HG03066 (cell line): ENCODE measurements at regions not wholly inside any gene's neighbourhood (a gene's known extent, or its start where the extent isn't known, plus 50 kb on each side); places are given as distances from the start of the nearest gene placed in this dataset.

ENCODE experiments used
- ATAC-seq: cut with Tn5 transposase; IDR thresholded peaks from one replicate; pipeline ENCODE4 v1.9.1; 2021; ENCODE audit warnings: low read depth; ENCODE audit not compliant: unreplicated experiment

DNA sequence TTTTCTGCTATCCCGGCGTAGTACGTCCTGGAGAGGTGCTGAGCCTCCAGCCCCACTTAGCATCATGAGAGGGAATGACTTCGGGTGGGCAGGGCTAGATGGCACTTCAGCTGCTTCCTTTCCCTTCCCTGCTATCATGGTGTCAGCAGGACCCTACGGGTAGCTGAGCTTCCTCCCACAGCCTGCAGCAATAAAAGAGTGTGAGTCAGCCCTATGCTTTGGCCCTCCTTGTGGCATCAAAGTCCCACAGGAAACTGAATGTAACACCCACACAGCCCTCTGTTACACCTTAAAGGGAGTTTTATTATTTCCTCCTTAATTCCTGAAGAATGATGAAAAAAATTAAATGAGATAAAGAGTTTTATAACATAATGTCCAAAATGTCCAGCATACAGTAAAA is 458.1 kb downstream of the RPS24 start:
- ATAC-seq, result no peak

DNA sequence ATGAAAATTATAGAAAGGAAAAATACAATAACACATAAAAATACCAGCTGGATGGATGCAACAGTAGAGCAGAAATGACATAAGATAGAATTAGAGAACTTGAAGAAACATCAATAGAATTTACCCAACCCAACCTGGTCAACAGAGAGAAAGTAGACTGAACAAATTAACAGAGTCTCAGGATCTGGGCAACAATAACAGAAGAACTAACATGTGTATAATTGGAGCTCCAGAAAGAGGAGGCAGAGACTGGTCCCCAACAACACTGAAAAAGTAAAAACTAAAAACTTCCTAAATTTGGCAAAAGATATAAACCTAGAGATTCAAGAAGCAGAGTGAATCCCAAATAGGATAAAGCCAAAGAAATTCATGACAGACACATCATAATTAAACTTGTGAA is 458.8 kb downstream of the RPS24 start:
- ATAC-seq, result no peak

DNA sequence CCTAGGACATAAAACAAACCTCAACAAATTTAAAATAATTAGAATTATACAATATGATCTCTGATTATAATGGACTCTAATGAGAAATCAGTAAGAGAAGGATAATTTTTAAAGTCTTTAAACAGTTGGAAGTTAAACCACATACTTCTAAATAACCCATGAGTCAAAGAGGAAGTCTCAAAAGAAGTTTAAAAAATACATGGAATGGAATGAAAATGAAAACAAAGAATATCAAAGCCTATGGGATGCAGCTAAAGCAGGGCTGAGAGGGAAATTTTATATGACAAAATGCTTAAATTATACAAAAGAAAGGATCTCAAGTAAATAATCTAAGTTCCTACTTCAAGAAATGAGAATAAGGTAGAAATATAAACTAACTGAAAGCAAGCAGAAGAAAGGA is 460.5 kb downstream of the RPS24 start:
- no peak for ATAC-seq

DNA sequence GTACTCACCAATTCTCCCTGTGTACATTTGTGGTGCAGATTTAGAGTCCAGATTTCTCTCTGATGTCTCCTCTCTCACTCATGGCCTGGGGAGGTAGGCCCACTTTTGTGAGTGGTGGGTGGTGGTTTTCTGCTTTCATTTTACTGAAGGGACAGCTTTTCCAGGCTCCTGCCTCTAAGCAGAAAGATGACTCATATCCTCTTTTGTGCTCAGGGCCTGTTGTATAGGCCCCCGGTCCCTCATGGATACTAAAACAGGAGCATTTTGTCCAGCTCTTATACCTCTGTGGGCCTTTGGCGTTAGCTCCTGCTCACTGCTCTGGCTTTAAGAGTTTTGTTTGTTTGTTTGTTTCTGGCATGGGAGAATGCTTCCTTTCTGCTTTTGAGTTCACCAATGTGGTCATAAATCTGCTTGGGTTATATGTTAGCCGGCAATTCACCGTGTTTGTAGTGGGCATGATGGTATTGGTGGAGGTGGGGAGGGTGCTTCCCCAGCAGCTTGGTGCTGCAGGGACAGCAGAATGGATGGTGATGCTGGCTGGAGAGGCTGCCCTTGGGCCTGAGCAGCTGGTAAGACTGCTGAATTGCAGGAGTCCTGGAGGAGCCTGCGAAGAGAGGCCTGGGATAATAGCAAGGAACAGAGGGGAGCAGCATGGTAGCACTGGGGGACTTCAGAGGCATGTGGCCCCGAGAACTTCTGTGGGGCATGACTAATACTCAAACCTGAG is 468.7 kb downstream of the RPS24 start:
- ATAC-seq, result no peak

DNA sequence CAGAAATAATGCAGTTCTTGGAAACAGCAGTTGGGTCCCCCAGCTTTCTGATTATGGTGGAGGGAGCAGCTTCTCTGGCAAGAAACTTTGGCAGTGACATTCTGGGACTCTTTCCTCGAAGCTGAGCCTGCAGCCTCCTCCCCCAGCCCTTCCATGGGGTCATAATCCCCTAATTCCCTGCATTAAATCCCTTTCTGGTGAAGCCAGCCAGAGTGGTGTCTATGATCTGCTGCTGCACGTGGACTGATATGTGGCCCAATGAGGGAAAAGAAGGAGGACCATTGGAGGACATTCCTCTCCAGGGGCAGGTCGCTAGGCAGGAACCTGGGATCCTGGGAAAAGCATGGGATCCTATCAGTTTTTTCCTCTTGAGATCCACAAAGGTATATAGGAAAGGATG is 470.5 kb downstream of the RPS24 start:
- no peak for ATAC-seq

DNA sequence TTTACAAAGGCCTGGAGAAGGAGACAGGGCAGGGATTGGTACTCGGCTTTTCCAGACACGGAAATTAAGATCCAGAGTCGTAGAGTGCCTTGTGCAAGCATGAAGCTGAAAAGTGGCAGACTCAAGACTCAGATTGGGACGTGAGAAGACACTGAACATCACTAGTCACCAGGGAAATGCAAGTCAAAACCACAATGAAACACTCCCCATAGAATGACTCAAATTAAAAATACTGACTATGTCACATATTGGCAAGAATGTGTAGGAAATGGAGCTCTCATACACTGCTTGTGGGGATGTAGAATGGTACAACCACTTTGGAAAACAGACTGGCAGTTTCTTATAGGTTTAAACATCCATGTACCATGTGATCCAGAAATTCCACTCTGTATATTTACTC is 472.0 kb downstream of the RPS24 start:
- ATAC-seq, result no peak

DNA sequence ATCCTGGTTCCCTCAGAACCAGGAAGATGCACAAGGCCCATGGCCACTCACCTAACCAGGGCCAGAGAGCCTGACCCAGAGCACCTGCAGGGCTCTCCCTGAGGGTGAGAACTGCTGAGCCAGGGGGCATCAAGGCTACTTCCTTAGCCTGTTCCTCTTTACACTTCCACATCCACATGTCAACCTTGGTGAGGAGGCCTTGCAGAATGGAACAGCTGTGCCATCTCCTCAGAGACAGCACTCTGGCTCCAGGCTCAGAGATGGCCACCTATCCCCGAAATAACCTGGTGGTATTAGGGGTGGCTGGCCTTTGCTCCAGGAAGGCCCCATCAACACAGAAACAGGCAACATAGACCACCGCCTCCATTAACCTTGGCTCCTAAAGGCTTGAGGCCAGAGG is 473.0 kb downstream of the RPS24 start:
- ATAC-seq, result no peak

DNA sequence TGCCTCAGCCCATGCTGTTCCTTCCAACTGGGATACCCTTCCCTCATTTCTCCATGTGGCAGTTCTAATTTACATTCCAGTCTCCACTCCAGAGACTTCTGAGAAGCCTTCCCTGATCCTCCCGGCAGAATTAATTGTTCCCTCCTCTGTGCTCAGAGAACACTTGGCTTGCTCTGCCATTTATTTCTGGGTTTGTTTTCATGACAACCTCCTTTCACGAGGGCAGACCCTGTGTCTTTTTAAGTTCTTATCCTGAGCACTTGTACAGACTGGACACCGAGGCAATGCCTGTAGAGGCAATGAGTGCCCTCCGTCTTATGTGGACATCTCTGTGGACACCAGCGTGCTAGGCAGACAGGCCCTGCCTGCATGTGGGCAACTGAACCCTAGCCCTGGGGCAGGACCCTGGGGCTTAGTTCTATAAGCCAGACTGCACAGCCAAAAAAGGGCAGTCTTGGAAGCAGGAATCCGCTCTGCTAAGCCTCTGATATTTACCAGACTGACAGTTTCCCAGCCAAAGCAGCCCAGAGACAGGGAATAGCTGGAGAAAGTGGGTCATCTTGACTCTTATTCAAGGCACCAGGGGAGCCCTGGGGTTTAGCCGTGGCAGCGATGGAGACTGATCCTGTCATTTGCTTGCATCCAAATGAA is 474.0 kb downstream of the RPS24 start:
- no peak for ATAC-seq

DNA sequence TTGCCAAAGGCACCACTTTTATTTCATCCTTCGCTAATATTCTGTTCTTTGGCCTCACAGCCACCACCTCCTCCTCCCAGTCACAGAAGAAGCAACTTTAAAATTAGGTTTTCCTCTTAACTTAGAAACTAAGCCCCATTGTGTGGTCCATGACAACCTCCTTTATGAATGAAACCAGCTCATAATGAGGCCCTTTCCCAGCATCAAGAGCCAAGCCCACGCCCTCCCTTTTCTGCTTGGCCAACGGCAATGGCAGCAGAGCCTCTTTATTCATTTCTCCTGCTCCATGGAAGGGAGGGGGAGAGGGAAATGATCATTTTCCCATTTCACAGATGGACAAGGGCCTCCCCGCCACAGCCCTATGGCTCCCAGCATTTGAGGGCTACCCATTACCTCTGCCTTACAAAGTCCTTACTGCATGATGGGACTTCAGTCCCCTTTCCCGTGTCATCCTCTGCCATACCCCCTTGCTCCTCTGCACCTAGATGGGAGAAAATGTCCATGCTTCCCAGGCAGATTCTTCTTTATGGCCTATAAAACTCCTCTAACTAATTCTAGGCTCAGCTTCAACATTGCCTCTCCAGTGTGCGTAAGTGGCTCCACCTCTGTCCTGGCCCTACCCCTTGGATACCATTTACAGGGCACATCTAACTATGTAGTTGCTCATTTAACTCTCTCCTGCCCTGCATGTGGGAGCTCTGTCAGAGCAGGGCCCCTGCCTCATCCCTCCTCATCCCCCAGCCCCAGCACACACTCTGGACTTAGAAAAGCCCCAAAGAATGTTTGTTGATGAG is 475.5 kb downstream of the RPS24 start:
- ATAC-seq, result no peak

DNA sequence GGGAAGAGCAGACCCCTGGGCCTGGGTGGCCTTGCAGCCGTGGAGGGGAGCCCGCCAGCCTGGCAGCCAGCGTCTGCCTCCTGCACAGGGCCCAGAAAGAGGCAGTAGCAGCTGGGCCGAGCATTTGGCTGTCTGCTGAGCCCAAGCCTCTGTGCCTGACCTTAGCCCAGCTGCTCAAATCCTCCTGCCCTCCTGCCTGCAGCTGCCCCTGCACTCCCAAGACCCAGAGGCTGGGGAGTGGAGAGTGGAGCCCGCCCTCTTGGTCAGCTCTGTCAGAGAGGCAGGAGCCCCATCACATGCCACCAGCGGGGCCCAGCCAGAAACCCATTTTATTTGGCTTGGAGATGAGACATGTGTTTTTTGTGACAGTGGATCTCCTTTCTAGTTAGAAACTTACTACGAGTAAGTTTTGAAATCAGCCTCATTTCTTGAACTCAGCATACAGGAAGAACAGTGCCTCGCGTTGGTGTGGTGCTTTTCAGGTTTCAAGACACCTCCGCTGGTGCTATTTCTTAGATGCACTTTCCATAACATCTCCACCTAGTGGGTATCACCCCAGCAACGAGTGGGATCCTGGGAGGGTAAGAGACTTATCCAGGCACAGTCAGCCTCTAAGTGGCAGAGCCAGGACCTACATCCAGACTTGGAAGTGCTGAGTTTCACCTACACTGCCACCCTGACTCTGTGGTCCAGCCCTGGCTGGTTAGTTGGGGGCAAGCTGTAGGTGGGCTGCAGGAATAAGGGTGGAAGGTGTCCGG is 477.1 kb downstream of the RPS24 start:
- no peak for ATAC-seq

DNA sequence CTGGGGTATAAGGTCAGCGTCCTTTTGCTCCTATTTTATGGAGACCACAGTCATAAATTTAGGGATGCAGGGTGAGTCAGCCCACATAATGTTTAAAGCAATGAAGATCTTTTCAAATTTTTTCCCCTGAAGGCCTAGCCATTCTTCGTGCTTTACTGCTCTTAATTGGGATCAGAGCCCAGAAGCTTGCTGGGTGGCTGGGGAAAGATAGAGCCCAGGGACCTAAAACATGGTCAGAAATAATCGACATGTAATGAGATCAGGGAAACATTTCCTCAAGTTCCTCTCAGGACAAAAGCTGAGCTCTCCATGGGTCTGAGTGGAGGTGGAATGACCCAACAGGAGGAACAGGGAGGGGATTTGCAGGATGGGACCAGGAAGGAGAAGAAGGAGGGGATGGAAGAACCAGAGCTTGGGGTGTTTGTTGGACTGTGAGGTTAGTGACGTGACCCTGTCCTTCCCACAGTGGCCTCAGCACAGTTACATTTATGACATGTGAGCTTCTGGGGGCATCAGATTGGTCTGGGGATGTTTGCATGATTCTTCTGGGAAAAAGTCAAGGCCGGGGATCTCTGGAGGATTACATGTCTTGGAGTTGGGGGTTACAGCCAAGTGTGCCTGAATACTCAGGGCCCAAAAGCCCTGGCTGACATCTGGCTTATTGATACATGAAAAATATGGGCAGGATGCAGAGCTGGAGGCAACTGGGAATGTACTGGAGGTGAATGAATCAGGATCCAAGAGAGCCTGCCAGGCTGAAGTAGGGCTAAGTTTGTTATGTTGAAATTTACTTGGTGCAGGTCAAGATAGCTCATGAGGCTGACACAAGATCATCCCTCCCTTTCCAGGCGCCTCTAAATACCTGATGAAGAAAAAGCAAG is 477.9 kb downstream of the RPS24 start:
- no peak for ATAC-seq

DNA sequence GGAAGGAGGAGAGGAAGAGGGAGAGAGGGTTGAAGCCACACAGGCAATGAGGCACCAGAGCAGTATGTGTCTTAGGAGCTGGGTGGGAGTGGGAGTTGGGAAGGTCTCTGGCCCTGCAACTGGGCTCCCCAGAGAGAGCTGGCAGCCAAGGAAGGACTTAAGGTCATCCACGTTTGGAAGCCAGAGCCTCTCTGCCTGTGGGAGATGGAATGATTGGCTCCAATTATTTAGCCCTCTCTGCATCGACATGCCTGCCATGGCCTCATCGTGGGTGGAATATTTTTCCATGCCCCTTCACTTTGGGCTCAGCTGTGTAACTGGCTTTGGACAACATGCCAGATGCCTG is 478.5 kb downstream of the RPS24 start:
- no peak for ATAC-seq

DNA sequence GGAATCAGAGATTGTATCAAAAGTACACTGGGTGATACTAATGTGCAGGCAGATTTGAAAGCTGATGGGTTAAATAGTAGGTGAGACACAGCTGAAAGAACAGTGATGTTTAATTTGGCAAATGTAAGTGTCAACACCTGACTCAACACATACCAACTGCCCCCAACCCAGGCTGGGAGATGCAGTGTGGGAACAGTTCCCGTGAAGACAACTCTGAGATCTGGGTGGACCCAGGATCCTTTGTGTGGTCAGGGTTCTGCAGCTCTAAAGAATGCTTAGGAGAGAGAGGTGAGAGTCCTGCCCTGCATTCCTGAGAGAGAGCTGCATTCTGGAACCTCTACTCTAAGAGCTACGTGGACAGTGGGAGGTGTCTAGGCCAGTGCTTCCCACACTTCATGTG is 479.7 kb downstream of the RPS24 start:
- no peak for ATAC-seq

DNA sequence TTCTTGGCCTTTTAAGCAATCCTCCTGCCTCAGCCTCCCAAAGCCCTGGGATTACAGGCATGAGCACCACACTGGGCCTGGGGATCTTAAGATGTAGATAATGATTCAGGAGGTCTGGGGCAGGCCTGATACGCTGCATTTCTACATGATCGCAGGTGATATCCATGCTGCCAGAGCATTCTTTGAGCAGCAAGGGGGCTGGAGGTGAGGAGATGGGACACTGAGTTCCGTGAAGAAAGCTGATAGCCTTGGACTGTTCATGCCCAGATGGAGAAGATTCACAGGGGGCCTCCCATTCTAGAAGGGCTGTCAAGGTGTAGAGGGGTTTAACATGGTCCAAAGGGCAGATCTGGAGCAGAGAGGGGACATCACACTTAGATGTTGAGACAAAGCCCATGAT is 480.3 kb downstream of the RPS24 start:
- ATAC-seq, result no peak

DNA sequence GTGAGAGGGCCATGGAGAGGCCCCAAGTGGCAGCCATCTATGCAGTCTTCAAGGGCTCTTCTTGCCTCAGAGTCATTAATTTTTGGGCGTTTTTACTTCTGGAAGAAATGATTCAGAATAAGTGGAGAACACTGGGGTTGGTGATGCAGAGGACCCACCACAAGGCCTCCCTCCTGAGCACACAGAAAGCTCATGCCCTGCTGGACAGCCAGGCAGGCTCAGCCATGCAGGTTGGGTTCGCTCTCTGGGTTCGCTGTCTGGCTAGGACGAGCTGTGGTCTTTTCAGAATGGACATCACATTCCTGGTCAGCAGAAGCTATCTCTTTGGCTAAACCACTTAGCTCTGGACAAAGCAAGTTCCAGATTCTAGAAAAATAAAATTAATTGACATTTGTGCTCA is 480.8 kb downstream of the RPS24 start:
- ATAC-seq, result no peak

DNA sequence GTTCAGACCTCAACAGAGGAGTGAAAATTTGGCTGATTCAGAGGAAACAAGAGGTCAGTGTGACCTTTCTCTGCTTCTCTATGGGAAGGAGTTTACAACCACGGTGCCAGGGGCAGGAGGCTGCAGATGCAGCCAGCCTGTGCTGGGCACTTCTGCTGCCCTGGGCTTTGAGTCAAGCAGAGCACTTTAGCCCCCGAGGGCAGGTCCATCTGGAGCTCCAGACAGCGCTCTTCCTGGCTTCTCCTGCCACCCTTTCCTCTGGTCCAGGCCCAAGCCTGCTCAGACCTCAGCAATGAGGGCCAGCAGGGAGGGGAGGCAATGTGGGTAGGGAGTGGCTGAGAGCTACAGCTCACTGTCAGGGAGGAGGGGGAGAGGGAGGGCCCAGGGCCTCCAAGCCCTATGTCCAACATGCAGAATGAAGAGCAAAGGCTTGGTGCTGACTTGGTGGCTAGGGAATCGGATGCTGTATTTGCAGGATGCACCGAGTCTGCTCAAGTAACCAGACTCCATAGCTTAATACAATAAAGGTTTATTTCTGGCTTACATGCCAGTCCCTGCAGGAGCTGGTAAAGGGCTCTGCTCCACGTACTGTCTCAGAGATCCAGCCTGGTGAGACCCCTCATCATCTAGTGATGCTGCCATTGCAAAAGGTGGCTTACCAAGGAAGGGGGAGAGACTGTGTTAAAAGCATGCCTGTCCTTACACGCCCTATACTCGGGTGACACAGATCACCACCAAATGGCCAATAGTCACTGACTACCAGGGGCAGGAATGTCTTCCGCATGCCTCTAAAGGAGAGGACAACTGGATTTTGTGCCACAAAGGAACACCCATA is 481.6 kb downstream of the RPS24 start:
- no peak for ATAC-seq

DNA sequence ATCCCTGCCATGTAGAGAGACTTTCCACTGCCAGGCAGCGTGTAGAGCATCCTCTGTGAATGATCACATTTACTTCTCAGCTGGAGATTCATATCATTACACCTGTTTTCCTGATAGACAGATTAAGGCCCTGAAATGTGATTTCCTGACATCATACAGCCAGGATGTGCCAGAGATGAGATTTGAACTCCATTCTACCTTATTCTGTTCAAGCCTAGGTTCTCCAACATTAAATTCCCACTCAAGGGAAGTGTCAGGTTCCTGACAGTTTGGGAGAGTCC is 482.1 kb downstream of the RPS24 start:
- no peak for ATAC-seq

DNA sequence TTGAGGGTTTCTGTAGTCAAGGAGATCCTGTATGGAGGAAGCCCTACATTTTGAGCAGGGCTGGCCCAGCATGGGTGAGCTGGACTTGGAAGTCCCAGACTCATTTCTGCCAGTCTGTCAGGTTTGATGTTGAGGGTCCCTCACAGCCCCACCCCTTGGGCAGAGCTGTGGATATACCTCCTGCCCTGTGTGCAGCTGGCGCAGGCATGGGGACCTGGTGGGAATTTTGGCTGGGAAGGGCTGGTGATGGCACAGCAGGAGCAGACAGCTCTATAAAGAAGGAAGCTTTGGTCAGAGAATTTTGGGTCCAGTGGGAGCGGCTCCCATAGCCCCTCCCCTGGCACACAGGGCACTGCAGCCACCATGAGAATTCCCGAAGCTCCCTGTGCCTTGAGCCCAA is 482.6 kb downstream of the RPS24 start:
- no peak for ATAC-seq

DNA sequence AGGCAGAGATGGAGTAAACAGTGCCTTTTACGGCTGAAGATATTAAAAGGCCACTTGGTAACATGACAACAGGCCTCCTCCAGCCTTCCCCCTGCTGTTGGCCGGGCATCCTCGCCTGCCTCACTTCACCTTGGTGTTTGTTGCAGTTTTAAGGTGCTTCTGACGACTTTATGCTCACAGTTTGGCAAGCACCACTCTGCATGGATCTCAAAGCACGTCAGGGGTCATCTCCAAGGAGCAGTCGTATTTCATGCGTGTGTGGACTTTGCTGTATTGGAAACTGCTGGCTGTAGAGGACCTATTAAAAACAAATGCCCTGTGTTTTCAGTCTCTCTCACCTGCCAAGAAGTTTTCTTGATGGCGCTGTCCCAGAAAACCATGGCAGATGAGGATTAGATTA is 483.1 kb downstream of the RPS24 start:
- no peak for ATAC-seq

DNA sequence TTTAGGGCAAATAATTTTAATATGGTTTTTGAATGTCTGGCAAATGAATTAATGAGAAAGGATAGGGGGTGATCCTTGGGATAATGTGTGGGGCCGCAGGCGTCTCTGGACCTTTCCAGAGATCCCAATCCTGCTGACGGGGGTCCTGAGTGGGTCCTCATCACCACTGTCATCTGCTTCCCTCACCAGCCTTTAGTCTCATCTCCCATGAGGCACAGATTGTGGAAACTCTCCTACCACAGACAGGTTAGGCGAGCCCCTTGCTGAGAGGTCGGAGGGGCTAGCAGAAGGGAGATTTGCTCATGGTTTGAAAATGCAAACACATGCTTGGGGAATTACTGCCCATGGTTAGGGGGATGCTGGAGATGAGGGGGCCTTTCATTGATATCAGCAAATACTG is 484.6 kb downstream of the RPS24 start:
- ATAC-seq, result no peak
